ENCODE measurements at regions not wholly inside any gene's neighbourhood (a gene's known extent, or its start where the extent isn't known, plus 50 kb on each side); places are given as distances from the start of the nearest gene placed in this dataset.
"Not testable (repeated sequence)": the region's sequence is repeated elsewhere in the genome, so short reads cannot be mapped to it uniquely, and the experiment has no call there.

DNA sequence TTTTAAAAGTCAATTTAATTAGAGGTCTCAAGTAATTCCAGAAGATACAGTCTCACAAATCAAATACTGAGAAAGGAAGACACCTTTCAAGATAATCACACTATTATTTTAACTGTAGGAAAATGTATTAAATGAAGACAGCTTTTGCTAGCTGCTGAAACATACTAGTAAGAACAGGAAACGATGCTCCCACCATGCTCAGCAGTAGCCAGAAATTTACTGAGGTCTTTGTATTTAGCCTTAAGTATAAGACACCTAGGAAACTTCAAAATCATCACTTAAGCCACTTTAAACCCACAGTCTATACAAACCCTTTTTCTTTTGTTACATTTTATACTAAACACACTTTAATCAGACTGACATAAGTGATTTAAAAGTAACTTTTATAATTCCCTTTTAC is 72.7 kb upstream of the NPIPB12 start:
- not testable (repeated sequence) for DNase-seq

DNA sequence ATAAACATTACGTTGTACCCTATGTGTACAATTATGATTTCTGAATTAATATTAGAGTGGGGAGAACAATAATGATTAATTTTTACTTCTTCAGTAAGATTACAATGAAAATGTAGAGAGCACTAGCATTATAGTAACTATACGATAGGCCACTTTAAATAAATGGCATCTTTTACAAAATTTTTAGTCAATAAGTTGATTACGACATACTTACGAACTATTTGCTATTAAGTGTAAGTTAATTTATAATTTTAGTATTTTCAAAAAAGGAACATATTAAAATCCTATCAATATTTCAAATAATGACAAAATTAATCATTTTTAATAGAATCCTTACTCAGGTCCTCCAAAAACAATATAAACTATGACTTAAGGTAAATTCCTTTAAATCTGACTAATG is 75.6 kb upstream of the NPIPB12 start:
- not testable (repeated sequence) for DNase-seq

DNA sequence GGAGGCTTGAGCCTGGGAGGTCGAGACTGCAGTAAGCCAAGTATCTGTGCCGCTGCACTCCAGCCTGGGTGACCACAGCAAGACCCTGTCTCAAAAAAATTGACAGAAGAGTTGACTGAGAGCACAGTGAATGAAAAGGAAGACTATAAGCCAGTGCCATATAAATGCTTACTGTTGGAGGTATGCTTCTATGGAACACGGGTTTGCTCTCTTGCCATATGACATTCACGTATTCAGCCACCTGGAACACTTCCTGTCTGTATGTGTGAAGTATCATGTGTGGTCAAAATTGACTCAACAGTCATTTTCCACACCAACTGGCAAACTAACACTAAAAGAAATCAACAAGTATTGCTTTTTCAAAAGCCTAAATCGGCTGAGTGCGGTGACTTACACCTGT is 71.1 kb upstream of the SPN start:
- DNase-seq, result not testable (repeated sequence)

DNA sequence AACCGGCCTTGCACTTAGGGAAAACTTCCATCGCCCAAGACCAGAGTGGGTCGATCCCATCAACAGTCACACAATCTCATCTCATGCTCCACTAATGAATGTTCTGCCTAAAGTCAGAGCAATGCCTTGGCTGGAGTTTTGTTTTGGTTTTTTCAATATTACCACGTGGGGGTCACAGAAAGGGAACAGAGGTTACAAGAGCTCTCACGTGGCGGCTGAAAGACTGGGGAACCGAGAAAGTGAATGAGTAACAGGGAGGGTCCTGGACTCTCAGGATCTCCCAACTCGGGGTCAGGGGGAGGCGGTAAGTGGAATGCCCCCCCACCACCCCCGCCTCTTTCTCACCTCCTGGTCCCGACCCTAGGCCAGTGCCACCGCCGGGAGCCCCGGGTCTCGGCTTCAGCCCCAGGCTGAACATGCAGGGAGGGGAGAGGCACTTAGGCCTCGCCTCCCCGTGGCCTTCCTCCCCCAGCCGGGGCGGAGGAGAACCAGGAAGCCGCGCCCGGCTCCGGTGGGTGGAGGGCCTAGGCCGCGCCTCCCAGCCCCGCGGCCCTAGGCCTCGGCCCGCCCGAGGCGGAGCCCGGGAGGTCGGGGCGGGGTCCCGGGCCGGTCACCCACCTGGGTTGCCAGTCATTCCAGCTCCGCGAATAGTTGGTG is 68.7 kb upstream of the SPN start:
- DNase-seq, result peak; percentile 10

DNA sequence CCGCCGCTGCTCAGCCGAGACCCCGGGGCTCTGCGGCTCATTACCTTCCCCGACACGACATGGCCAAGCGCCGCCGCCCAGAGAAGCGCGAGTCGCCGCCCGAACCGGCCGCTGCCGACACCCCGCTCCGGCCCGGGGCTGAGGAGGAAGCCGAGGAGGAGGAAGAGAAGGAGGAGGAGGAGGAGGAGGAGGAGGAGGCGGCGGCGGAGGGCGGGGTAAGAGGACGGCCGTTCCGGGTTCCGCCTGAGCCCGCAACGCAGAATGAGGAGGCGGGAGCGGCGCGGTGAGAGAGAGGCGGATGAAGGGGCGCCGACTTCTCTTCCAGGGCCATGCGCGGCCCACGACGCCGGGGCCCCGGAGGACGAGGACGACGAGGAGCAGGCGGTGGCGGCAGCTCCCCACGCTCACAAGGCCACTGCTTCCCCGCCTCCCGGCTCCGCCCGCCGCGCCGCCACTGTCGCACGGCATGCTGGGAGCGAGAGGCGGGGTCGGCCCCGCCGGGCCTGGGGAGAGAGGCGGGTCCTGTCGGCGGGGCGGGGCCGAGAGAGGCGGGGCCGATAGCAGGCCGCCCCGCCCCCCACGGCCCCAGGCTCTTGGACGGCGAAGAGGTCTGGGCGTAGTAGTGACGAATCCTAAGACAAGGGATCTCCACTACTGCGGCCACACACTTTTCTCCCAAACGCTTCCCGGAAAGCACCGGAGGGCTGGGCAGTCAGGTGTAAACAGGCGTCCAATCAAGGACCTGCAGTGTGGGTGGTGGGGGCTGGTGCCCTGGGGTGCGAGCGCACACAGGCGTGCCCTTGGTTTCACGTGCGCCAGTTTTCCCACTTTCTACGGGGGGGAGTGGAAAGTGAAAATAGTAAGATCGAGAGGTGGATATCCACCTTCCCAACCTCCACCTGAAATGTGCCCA is 67.9 kb upstream of the SPN start:
- DNase-seq, result peak; percentile 96

DNA sequence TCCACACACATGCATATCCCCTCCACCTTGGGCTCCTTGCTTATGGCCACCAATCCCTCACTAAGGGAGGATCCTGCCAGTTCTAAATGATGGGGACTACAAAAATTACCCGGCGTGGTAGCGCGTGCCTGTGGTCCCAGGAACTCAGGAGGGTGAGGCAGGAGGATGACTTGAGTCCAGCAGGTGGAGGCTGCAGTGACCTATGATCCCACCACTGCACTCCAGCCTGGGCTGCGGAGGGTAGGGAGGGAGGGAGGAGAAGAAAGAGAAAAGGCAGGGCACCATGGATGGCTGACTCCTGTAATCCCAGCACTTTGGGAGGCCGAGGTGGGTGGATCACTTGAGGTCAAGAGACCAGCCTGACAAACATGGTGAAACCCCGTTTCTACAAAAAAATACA is 66.0 kb upstream of the SPN start:
- not testable (repeated sequence) for DNase-seq

DNA sequence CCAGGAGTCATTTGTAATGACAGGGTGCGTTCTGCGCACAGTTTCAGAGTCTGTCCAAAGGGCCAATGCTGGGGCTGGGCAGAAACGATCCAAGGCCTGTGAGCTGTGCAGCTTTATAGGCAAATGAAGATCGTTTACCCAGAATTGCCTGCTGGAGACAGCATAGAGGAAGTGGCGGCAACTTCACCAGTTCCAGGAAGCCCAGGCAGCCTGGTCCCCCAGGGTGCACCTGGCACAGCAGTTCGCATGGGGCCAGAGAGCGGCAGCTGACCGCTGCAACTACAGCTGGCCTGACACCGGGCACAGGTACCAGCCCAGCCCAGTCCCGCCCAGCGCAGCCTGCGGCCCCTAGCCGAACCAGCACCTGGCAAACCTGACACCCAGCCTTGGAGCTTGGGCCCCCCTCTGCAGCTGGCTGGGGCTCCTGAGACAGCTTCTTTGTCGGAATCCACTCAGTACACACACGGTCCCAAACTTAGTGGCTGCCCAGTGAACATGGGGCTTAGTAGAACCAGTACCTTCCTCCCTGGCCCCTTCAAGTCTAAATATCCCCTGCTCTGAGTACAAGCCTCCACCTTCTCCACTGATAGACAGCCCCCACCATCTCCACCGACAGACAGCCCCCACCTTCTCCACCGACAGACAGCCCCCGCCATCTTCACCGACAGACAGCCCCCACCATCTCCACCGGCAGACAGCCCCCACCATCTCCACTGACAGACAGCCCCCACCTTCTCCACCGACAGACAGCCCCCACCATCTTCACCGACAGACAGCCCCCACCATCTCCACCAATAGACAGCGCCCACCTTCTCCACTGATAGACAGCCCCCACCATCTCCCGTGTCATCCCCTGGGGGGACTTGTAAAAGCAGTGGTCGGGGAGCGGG is 62.7 kb upstream of the SPN start:
- not testable (repeated sequence) for DNase-seq

DNA sequence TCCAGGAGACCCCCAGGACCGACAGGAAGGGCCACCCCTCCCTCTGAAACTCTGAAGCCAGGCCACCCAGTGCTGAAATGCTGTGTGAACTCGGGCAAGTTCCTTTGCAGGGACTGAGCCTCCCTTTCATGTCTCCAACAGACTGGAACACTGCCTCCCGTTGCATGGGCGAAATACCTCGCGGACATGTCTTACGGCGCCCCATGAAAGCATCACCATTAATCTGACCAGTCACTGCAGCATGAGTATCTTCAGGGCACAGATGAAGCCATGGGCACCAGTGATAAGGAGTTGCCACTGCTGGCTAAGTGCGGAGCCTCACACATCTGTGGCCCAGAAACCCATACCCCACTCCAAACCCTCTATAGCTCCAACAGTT is 60.8 kb upstream of the SPN start:
- not testable (repeated sequence) for DNase-seq

DNA sequence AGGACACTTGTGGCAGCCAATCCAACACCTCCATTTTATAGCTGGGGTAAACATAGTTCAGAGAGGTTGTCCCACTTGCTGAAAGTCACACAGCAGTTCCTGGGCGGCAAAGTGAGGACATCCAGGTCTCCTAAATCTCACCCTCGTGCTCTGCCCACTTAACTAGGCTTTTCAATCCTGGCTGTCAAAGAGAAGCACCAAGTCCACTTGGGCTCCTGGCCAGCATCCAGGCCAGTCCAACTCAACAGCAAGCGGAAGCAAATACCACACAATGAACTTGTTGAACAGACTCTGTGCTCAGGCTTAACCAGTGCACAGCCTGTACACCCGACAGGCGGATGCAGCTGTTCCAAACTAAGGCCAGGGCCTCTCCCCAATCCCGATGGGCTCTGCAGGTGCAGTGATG is 60.4 kb upstream of the SPN start:
- DNase-seq, result not testable (repeated sequence)

DNA sequence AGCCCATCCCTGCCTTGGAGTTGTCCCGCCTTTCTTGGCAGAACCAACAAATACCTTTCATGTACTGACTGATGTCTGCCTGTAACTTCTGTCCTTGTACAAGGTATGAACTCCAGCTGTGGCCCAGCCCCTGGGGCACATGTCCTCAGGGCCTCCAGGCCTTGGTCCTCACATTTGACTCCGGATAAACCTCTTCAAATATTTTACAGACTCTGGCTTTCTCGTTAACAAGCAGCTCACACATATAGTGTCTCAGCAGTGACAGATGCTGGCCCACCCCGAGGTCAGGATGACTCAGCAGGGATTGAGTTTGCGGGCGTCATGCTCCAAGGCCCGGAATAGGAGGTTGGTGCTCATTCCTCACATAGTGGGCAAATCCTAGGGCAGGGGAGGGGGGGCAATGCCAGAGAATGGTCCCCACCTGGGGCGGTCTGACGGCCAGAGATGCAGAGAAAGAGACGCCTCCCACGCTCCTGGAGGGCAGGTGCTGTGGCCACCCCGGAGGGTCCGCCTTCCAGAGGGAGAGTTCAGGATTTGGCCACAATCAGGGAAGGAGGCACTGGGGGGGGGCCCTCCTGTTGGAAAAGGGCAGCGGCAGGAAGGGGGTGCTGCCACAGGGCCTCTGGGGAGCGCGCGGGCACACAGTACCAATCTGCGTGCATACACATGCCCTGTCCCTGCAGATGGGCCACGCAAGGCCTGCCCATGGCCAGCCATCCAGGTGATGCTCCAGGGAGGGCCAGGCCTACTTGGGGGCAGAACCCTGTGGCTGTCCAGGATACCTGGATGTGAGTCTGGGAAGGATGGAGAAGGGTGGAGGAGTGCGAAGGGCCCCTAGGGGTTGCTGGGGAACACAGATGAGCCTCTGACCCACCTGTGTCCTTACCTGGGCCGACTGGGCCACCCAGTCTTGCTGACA is 58.2 kb upstream of the SPN start:
- peak; percentile 59 for DNase-seq

DNA sequence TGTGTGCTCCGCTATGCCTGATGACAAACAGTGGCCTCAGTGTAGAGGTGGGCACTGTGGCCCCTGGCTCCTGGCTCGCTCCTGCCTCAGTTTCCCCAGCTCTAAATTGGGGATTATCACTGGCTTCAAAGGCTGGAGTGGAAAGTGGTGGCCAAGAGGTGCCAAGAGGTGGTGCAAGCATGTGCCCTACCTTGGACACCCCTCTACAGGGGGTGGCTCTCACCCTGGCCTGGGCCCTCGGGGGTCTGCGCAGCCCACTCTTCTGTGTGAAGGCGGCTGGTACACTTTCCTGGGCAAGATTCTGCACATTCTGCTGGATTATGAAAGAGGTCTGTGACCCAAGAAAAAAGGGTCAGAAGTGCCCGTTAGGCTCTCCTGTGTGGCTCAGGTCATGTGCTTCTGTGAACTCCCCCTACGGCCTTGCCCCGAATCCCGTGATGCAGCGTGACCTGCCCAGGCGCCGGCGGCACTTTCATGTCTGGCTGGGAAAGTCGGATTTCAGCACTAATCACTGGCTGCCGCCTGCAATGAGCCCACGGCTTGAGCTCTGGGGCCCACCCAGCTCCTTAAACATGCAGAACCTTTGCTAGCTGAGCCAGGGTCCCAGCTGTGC is 57.3 kb upstream of the SPN start:
- DNase-seq, result not testable (repeated sequence)

DNA sequence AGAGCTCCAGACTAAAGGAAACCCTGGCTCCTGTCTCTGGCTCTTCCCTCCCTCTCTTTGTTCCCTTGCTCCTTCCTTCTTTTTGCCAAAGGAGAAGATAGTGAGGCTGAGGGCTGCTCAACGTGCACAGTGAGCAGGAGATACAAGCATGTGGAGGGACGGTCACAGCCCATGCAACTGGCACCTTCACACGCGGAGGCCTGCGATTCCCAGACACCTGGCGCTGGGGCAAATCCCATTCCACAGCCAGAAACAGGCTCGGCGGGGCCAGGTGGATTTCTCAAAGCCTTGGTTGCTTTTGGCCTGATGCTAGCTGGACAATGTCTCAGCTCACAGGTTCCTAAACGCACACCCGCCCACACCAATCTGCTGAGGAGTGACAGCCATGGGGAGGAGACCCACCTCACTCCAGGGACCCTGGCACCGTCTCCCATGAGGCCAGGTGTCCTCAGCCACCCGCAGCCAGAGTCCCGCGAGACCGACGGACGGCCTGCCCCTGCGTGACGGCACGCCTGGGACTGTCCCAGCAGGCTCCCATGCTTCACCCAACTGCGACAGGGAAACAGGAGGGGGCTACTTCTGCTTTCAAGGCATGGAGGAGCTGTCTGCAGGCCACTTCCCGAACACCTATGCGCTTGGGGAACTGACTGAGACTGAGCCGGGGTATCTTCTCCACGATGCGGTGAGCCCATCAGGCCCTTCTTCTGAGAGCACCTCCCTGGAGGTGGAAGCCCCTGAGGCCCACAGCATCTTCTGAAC is 56.2 kb upstream of the SPN start:
- not testable (repeated sequence) for DNase-seq

DNA sequence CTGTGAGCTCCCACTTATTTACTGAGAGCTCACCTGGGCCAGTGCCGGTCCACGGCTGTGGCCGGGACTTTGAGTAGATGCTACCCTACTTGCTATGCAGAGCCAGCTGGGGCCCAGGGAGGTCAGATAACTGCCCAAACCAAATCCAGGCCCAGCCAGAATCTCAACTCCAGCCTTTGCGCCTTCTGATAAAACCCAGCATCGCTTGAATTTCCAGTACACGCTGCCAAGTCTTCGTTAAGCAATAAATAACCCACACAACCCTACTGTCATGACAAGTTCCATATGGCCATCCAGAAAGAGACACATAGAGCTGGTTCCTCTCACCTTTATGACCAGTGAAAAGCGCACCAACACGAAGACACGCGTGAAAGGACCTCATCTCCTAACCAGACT is 55.6 kb upstream of the SPN start:
- DNase-seq, result not testable (repeated sequence)

DNA sequence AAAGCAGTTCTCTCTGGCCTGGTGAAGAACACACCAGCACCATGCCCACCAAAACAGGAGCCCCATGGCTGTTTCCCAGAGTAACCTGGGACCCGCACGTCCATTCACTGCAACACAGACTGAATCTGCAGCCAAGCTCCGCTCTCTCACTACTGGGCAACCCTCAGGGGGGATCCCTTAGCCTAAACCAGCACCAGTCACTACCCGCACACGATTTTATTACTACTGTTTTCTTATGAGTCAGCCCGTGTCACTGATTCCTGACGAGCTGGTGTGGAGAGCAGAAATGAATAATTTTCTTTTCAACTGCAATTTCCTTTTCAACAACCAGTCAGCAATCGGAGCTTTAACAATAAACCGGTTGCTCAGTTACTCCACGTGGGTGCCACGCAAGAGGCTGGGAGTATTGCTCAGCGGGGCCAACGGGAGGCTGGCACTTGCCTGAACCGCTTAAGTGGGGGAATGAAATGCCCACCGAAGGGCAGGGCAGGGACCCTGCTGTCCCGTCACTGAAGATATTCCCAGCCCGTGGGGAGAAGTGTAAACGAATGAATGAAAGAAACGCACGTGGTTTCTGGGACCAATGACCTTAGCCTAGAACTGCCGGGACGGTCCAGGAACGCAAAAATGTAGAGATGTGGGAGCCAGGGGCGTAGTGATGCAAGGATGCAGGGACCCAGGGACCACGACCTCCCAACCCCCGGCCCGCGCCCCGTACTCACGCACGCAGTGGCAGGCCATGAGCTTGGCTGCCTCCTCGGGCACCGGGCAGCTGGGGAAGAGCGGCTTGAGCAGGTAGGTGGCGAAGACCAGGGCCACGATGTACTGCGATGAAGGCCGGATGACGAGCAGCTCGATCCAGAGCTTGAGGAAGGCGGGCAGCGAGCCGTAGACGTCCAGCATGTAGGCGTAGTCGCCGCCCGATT is 50.4 kb upstream of the SPN start:
- DNase-seq, result not testable (repeated sequence)

Data from NCI-H226 (cell line).